Left renal cortex interstitium (tissue), 4 donors: ENCODE measurements at regions not wholly inside any gene's neighbourhood (a gene's known extent, or its start where the extent isn't known, plus 50 kb on each side); places are given as distances from the start of the nearest gene placed in this dataset.
"Not testable (repeated sequence)": the region's sequence is repeated elsewhere in the genome, so short reads cannot be mapped to it uniquely, and the experiment has no call there.

Experiments used
- DNase-seq, 4 donors: peaks; one replicate each; pipeline ENCODE4 v3.0.0-alpha.2; 2013; ENCODE audit warnings: low read depth in 4 of 4, low spot score in 2 of 4, missing footprints in 1 of 4

GRCh38 chr3:74426571-74426970 is 187.9 kb downstream of the CNTN3 start:
- DNase-seq = no peak

GRCh38 chr3:74423867-74424266 is 190.6 kb downstream of the CNTN3 start:
- DNase-seq = no peak

GRCh38 chr3:74420538-74421124 is 193.8 kb downstream of the CNTN3 start:
- DNase-seq = no peak

GRCh38 chr3:74415731-74416130 is 198.7 kb downstream of the CNTN3 start:
- no peak for DNase-seq

- DNase-seq = no peak
These were observed 200.8 kb downstream of the CNTN3 start for GRCh38 chr3:74413547-74414241.

GRCh38 chr3:74410276-74410941 is 204.1 kb downstream of the CNTN3 start:
- DNase-seq = no peak

GRCh38 chr3:74409066-74409465 is 205.4 kb downstream of the CNTN3 start:
- no peak for DNase-seq

GRCh38 chr3:74403307-74403706 is 211.2 kb downstream of the CNTN3 start:
- no peak for DNase-seq

- no peak for DNase-seq
These were observed 211.6 kb downstream of the CNTN3 start for GRCh38 chr3:74402821-74403220.

GRCh38 chr3:74393426-74393825 is 221.0 kb downstream of the CNTN3 start:
- no peak for DNase-seq

GRCh38 chr3:74390121-74390877 is 224.2 kb downstream of the CNTN3 start:
- peak in 1 of 4 donors; percentile 0 for DNase-seq

GRCh38 chr3:74387111-74387735 is 227.2 kb downstream of the CNTN3 start:
- DNase-seq = no peak

- no peak for DNase-seq
These were observed 230.3 kb downstream of the CNTN3 start for GRCh38 chr3:74384159-74384558.

- no peak for DNase-seq
These were observed 236.8 kb downstream of the CNTN3 start for GRCh38 chr3:74377669-74378068.

GRCh38 chr3:74376323-74376722 is 238.1 kb downstream of the CNTN3 start:
- not testable (repeated sequence) for DNase-seq

- DNase-seq = no peak
These were observed 238.8 kb downstream of the CNTN3 start for GRCh38 chr3:74375653-74376052.

GRCh38 chr3:74372743-74373142 is 241.7 kb downstream of the CNTN3 start:
- no peak for DNase-seq

GRCh38 chr3:74370342-74370741 is 244.1 kb downstream of the CNTN3 start:
- DNase-seq = no peak

- DNase-seq = no peak
These were observed 248.1 kb downstream of the CNTN3 start for GRCh38 chr3:74366331-74366730.

- DNase-seq = no peak
These were observed 251.1 kb downstream of the CNTN3 start for GRCh38 chr3:74363346-74363745.

GRCh38 chr3:74360406-74360805 is 254.1 kb downstream of the CNTN3 start:
- DNase-seq = no peak
